ENCODE measurements at regions not wholly inside any gene's neighbourhood (a gene's known extent, or its start where the extent isn't known, plus 50 kb on each side); places are given as distances from the start of the nearest gene placed in this dataset.

DNA sequence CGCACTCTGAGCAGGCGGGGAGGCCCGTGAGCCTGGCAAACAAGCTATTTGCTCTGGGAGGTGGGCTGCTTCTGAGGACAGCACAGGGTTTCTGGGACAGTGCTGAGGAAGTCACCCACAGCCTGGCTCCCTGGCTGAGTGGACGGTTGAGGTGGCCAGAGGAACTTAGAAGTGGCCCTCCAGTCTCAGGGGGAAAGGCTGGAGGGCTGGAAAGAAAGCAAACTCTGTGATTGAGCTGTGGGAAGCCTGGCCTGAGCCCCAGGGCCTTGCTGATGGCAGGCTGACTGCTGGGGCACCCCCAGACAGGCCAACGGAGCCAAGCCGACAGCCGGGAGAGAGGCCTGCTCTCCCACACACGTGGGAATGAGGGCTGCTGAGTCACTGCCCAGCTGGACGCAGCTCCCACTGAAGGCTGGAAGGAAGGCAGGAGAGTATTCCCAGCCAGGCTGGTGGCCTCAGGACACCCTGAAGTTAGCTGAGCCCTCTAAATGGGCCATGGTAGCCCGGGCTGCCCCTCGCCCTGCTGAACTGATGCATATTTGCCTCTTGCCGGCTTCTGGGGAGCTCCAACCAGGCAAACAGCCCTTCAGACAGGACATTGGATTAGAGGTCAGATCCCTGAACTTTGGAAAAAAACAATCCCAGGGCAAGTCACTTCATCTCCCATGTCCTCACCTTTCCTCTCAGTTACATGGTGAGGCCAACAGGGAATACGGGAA is 98.0 kb upstream of the TLE3 start:
- FAIRE-seq = no peak

DNA sequence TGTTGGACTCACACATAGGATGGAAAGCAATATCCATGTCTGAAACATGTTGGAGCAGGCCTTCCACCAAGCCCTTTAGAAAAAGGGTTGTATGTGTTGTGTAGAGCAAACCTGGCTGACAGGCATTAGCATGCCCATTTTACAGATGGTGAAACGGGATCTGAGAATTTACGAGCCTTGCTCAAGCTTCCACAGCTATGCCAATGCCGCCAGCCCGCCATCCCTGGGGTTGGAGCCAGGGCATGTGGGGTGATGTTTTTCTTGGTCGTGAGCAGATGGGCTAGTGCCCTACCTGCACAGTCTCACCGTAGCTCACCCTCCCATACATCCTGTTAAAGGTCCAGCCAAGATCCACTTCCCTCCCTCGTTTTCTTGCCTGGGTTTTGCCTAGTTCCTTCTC is 97.5 kb upstream of the TLE3 start:
- FAIRE-seq = no peak

DNA sequence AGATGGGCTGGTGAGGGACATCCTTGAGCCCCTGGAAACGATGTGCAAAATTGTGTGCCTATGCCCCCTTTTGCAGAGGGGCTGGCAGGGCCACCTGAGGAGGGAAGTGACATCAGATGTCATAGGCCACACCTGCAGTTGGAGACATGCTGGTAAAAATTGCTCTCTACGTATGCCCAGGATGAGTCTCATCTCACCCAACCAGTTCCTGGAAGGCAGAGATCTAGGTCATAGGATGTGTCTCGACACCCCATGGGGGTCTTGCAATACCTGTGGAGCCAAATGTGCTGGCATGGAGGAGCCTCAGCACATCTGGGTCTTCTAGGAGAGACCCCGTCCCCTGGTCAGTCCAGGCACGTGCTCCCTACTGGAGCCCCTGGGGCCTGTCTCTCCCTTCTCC is 96.5 kb upstream of the TLE3 start:
- FAIRE-seq = no peak

DNA sequence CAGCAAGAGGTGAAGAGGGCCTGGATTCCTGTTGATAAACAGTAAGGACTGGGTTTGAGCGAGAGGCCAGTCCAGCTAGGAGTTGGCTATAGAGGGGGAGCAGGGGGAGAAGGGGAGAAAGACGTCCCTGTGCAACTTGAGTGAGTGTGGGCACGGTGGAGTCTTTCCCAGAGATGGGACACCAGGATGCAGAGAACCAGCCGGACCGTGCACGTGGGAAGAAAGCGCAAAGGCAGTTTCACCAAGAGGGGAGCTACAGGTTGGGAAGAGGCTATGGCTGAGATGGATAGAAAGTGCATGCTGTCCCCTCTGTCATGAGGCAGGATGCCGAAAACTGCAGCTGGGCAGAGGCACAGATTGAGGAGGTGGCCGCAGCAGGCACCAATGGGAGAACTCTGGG is 96.0 kb upstream of the TLE3 start:
- FAIRE-seq = no peak

DNA sequence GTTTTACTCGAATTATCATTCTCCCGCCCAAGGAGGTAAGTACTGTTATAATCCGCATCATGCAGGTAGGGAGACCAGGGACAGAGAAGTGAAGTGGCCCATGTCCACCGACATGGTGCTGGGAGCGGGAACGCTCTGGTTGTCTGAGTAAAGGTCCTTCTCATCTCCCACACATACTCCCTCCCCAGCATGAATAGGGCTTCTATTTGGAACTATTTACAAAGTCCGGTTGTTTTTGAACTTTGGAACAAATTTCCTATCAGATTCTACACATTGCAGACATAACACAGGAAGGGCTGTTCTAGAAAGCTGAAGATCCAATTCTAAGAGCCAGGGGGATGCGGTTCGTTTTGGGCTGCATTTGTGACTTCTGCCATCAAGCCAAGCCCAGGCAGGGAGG is 94.8 kb upstream of the TLE3 start:
- no peak for FAIRE-seq

DNA sequence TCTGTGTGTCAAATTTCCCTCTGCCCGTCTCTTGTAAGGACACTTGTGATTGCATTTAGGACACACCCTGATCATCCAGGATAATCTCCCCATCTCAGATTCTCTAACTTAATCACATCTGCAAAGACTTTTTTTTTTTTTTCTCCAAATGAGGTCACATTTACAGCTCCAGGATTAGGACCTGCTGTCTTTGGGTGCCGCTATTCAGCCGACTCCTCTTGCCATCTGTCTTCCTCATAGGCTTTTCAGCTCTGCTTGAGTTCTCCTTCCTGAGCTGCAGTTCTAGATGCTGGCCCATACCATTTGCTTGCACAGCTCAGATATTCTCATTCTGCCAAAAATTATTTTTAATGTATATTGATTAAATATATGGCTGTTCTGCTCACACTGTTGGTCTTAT is 94.3 kb upstream of the TLE3 start:
- no peak for FAIRE-seq

DNA sequence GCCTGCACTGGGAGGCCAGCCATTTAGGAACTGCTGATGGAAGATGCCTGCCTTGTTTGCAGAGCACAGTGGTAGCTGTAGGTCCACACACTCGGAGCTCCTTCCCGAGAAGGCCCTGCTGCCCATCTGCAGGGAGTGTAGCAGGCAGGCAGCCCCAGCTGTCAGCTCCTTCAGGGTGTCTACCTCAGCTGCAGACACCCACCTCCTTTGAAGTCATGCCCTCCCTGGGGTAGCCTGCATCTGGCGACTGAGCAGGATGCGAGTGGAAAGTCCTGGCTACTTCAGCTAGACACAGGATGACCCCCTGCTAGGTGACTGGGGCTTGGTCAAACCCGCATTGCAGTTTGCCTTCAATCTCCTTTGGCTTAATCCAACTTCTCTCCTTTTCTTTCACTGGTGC is 93.2 kb upstream of the TLE3 start:
- FAIRE-seq = no peak

DNA sequence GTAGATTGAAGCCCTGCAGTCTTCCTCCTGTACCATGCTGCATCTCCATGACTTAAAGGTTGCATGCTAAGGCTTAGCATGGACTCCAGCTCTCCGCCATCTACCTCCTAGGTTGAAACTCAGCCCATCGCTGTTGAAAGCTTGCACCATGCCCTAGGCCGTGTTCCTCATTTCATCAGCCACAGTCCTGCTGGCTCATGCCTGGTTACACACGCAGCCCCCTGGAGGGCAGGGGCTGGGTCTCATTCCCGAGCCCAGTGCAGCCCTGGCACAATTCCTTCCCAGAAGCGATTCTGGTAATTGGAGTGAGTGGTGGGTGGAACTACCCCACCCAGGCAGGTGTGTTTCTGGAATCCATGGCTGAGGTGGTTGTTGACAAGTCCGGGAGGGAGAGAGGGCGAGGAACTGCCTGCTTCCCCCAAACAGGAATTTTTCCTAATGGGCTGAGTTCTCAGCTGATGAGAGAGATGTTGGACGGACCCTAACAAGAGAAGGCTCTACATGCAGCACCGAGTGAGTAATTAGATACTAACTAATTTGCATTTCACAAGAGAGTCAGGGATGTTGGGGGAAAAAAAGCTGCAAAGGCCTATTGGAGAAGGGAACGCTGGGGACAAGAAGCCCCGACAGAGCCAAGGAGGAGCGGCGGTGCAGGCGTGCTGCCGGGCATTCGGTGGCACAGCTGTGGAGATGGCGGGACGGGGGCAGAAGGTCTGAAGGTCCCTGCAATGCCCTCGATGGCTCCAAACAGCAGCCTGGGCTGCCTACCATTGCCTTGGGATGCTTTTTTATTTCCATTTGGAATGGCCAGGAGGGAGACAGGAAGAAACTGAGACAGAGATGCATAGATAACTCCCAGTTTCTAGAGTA is 92.3 kb upstream of the TLE3 start:
- FAIRE-seq = no peak

DNA sequence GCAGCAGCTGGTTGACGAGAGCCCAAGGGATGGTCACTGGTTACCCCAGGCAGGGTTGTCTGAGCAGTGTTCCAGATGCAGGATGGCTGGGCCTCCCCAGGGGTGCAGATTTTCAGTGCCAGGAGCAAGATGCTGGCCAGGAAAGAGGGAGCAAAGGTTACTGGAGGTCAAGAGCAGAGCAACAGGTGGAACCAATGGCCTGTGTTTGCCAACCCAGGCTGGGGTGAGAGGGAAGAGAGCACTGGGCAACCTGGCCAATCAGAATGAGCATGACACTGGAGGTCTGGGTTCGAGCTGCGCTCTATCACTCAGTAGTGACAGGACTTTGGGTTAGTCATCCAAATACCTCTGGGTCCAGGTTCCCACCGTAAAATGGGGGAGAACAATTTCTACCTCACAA is 90.6 kb upstream of the TLE3 start:
- no peak for FAIRE-seq

DNA sequence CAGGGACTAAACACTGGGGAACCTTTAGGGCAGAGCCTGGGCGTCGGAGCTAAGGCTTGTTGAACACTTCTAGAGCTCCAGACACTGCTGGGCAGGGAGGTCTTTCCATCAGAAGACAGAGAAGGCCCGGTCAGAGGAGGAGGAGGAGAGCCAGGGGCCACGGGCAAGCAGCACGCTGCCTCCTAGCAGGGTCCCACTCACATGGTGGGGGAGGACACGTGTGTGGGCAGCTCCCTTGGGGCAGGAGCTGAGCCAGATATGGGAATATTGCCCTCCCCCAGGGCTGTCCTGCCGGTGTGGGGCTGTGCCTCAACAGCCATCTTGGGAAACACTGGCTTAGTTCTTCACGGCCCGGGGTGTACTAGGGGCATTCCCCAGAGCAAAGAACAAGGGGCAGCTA is 89.6 kb upstream of the TLE3 start:
- FAIRE-seq = no peak

DNA sequence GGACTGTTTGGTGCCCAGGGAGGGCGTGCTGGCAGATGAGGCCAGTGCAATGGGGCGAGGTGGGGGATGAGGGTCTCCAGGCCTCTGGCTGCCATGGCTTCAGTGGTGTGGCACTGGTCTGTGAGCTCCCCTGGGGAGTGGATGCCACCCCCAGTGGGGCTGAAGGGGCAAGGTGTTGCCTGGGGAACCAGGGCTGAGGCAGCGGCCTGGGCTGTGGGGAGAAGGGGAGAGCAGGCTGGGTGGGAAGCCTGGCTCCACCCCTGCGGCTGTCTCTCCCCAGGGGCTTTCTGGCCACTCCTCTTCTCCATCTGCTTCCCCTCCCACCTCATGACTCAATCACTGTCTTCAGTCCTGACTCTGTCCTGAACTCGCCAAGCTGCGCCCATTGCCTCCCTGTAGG is 88.4 kb upstream of the TLE3 start:
- no peak for FAIRE-seq

DNA sequence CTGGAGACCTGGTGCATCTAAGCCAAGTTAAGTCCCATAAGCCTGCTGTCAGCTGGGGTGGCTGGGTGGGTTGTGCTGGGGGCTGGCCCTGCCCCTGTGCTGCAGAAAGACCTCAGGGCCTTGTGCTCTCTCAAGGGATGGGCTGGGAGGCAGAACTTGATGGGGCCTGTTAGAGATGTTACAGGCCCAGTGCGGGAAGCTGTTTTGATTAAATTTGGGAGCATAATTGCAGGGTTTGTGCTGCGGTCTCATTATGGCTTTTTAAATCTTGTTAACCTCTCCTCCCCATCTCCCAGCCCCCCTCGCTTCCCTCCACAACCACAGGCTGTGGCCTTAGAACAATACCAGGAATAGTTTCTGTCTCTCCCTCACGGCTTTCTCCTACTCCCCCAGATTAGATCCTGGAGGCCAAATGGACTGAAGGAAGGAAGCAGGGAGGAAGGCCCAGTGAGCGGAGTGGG is 87.6 kb upstream of the TLE3 start:
- no peak for FAIRE-seq

DNA sequence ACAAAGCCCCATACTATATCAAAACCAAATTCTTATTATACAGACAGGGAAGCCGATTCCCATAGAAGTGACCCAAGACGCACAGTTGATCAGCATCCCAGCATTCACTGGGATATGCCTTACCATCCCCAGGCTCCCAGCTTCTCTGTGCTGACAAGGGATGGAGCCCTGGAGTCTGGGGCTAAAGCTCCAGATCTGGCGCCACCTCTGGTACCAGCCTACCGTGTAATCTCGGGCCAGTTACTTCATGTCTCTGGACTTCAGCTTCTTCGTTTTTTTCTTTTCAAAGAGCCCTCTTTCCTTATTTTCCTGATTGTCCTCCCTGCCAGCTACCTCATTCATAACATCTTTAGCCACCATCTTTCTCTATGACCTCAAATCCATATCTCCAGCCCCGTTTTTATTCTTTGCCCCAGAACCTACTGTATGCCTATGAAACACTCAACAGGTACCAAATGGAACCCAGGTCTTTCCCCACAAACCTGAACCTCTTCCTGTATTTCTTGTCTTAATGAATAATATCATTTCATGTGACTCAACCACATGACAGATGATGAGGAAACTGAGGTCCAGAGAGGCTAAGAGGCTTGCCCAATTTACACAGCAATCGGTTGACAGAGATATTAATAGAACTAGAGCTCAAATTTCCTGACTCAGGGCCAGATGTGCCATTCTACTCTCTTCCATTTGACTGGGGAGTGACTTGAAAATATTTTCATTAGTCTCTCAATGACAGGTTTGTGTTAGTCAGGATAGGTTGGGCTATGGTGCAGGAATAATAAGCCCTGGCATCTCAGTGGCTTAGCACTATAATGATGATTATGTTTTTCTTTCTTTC is 85.4 kb upstream of the TLE3 start:
- FAIRE-seq = no peak

DNA sequence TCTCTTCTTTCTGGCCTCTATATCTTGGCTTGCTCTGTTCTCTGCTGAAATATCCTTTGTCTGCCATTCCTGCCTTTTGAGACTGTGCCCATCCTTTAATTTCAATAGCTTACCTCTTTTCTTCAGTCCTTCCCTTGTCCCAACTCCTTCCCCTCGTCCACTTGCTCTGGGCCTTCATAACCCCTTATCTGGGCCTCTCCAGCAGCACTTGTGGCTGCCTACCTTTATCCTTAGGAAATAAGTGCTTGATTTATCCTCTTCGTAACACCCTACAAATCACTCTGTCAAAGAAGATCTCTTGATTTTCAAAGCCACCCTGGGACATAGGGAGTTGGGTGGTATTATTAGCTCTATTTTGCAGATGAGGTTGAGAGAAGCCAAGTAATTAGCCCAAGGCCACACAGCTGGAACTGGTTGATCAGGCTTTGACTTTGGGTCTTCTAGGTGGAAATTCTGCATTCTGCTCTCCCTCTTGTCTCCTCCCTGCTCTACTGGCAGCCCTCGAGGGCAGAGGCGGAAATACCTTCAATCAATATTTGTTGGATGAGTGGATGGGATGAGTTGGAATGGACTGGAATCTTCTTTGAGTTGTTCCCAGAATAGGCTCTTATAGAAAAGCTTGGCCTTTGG is 84.0 kb upstream of the TLE3 start:
- no peak for FAIRE-seq

DNA sequence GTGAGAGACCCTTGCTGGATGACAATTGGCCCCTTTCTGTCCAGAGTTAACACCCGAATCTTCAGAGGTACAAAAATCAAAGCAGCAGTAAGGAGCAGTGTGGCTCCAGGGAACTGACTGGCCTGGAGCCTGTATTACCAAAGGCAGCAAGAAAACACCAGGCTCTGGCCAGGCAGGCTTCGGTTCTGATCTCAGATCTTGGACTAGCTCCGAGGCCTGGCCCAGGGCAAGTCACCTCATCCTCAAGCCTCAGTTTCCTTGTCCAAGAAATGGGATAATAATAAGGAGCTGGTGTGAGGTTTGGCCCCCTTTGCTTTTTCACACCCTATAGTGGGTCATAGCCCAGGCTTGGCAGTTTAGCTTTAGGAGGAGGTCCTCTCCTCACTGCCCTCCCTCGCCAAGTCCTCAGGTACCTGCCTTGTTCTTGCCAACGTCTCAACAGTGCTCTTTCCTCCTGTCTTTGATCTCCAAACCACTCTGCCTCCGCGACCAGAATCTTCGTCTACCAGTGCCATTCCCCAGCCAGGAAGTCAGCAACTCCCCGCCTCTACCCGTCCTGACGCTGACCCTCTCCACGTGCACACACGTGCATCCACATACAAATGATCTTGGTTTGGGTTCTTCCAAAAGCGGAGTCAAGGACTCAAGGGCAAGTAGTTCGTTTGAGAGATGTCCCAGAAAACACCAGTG is 82.6 kb upstream of the TLE3 start:
- FAIRE-seq = no peak

DNA sequence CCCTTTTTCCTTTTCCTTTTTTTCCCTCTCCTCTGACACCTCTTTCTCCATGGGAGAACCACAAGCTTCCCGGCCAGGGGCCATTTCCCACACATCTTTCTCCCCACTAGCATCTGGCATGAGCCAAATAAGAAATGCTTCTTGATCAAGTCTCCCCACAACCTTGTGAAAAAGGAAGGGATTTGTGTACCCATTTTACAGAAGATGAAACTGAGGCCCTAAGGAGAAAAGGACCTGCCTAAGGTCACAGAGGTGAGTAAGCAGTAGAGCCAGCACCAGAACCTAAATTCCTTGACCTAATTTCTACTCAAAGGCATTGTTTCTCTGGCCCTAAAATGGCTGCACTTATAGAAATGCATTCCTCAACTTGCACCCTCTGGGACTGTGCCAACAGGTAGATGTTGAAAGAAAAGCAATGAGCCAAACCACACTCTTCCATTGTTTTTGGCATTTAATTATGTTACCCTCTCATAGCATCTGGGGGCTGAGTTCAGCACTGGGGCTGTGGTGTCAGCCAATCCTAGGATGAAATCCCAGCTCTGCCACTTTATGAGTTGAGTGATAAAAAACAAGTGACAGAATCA is 81.7 kb upstream of the TLE3 start:
- no peak for FAIRE-seq

DNA sequence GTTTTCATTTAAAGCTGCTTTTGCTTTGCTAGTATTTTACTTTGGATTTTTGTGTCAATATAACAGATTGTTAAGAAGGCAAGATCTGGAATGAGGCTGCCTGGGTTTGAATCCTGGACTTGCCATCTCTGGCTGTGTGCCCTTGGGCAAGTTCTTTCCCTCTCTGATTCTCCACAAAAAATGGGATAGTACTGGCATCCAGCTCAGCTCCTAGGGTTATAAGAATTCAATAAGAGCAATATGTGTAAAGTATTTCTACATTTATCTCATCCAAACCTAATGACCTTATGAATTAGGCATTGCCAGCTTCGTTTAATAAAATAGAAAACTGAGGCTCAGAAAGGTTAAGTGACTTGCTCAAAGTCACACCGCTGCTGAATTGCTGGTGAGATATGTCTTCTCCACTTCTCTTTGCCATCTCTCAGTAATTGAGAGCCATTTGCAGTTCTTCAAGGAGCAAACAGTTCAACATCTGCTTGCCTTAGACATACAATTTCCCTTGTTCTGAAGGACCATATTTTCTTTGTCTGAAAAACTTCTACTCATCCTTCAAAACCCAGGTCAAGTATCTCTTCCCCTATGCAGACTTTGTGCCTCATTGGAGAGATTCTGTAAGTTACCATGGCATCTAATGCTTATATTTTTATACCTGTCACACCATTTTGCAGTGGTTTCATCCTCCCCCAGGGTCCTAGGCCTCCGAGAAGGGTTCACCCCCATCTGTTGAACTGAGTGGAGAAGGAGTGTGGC is 80.8 kb upstream of the TLE3 start:
- FAIRE-seq = no peak

DNA sequence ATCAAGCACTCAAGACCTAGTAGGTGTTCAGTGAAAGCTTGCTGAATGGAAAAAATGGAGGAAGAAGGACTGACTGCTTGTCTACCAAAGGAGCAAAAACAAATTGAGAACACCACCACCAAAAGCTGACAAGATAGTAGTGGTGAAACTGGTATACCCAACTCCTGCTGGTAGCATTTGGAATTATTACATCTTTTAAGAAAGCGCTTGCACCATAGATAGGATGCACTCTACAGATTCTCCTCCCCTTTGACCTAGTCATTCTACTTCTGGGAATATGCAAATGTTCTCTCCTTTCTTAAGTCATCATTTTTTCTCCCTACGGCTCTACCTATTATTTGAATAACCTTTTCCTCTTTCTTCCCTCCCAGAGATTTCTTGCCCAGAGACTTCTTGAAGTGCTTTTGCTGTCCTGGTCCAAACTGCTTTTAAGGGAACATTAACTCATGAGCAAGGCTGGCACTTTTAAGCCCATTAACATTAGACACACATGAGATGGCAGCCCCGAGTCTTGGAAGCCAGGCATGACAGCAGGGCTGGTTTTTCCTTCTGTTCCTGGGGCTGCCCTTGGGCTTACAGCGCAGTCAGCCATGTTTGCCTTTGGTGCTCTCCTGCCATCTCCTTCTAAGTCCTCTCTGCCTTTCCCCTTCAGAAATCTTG is 75.0 kb upstream of the TLE3 start:
- FAIRE-seq = no peak

DNA sequence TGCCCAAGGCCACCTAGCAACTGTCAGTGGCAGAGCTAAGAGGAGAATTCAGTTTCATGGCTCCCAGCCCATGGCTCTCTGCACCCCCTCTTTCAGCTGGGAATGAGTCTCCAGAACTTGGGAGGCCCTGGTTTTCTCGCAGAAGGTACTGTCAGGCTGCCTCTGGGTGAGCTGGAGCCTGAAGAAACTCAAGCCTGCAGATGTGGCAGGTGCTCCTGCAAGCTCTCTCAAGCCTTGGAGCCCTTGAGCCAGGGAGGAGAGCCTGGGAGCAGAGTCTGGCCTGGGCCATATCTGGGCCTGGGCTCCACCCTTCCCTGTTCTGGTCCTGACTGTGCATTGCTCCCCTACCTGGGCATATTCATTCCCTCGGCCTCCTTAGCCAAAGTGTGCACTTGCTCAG is 74.4 kb upstream of the TLE3 start:
- FAIRE-seq = no peak

DNA sequence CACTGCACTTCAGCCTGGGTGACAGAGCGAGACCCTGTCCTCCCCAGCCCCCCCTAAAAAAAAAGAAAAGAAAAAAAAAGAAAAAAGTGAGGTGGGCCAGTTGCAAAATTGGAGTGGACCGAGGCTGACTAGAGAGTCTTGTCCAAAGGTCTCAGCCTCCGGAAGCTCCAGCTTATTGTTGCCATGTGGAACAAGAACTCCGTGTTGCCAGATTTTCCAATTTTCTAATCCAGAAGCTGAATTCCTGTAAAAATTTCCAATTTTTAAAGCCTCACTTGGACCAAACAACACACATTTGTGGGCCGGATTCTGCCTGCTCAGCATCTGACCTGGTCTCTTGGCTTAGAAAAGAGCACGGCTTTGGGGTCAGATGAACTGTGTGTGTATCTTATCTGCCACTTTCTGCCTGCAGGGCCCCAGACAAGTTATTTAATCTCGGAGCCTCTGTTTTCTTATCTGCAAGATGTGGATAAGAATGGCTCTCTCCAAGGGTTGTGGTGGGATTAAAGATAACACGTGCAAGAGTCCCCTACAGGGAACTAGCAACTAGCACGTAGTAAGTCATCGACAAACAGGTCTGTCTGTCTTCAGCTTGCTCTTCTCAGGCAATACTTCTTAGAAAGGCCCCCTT is 73.7 kb upstream of the TLE3 start:
- FAIRE-seq = no peak
